PC-9 (cell line): ENCODE measurements at regions not wholly inside any gene's neighbourhood (a gene's known extent, or its start where the extent isn't known, plus 50 kb on each side); places are given as distances from the start of the nearest gene placed in this dataset.

Experiments
- EZH2 ChIP-seq: fragments of 200-600 bp; sonication (generic); IDR thresholded peaks from 2 replicates; pipeline ENCODE4 v1.8.0; 2017; ENCODE audit warnings: antibody characterized with exemption, low read depth
- TF ChIP-seq, protein P1 (sequence below): fragments of 200-600 bp; sonication (generic); conservative IDR thresholded peaks from 2 replicates; pipeline ENCODE4 v1.6.1; 2017; ENCODE audit warnings: mixed run types, antibody characterized with exemption, mild to moderate bottlenecking, moderate library complexity

GRCh38 chr12:18857656-18858055 is 119.7 kb downstream of the CAPZA3 start:
- TF ChIP-seq, protein P1, sequence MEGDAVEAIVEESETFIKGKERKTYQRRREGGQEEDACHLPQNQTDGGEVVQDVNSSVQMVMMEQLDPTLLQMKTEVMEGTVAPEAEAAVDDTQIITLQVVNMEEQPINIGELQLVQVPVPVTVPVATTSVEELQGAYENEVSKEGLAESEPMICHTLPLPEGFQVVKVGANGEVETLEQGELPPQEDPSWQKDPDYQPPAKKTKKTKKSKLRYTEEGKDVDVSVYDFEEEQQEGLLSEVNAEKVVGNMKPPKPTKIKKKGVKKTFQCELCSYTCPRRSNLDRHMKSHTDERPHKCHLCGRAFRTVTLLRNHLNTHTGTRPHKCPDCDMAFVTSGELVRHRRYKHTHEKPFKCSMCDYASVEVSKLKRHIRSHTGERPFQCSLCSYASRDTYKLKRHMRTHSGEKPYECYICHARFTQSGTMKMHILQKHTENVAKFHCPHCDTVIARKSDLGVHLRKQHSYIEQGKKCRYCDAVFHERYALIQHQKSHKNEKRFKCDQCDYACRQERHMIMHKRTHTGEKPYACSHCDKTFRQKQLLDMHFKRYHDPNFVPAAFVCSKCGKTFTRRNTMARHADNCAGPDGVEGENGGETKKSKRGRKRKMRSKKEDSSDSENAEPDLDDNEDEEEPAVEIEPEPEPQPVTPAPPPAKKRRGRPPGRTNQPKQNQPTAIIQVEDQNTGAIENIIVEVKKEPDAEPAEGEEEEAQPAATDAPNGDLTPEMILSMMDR = no peak
- no peak for TF ChIP-seq EZH2
